GM18873 (cell line): ENCODE measurements at regions not wholly inside any gene's neighbourhood (a gene's known extent, or its start where the extent isn't known, plus 50 kb on each side); places are given as distances from the start of the nearest gene placed in this dataset.
"Not testable (repeated sequence)": the region's sequence is repeated elsewhere in the genome, so short reads cannot be mapped to it uniquely, and the experiment has no call there.

Source experiments
- ATAC-seq: cut with Tn5 transposase; IDR thresholded peaks from one replicate; pipeline ENCODE4 v1.9.1; 2021; ENCODE audit warnings: mild to moderate bottlenecking, moderate library complexity, moderate number of reproducible peaks; ENCODE audit not compliant: unreplicated experiment, low FRiP score

DNA sequence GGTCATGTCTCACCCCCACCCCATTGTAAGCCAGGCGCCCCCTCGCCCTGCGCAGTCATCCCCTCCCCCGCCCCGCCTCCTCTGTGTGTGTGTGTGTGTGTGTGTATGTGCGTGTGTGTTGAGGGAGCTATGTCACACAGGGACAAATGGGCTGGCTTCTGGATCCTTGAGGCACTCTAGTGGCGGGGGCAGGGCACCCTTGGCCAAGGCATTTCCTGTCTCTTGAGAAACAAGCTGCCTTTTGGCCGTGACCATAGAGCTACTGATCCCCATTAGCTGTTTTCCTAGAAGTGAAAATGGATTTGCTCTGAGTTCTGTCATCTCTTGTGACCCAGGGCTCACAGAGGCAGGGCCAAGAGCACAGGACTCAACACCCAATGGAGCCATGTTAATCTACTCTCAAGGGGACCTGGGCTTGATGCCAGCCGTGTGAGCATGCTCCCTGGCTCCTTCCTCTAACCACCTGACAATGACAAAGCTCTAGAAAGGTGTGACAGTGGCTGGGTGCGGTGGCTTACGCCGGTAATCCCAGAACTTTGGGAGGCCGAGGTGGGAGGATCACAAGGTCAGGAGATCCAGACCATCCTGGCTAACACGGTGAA is 162.5 kb upstream of the BCOR start:
- no peak for ATAC-seq

DNA sequence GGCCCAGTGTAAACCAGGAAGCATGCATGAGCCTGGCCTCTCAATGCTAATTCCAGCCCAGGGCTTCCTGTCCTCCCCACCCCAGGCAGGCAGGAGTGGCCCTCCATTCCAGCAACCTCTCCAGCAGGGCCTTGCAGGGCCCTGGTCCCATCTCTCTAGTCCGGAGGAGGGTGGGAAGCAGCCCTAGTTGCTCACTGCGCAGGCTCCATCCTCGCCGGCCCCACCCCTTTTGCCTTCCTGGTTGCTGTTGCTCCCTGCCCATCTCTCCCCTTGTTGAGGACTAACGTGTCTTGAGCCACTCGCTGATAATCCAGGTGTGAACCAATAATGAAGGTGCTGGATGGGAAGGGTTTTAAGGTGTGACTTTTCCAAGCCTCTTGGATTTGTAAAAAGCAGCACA is 161.2 kb upstream of the BCOR start:
- ATAC-seq = no peak

DNA sequence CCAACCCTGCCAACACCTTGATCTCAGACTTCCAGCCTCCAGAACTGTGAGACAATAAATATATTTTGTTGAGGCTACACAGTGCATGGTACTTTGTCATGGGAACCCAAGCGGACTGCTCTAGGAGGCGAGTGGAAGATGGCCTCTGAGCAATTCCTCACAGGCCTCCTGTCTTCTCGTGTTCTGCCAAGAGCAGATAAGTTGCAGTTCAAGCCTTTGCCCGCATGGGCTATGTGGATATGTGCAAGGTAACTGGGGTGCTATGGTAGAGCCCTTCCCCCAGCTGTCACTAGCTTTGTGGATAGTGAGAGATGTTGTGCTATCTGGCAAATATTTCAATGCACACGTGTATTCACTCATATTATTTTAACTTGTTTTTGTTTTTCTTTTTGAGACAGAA is 156.0 kb upstream of the BCOR start:
- ATAC-seq = no peak

DNA sequence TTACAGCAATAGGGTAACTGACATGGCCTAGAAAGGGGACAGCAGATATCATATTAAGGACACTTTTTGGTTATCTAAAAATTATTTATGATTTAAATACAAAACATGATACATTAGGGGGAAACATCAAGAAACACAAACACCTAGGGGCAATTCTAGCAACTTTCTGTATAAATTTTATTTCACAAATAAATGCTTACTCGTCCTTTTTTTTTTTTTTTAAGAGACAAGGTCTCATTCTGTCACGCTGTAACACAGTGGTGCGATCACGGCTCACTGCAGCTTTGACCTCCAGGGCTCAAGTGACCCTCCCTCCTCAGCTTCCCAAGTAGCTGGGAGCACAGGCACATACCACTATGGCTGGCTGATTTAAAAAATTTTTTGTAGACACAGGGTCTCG is 151.8 kb upstream of the BCOR start:
- no peak for ATAC-seq

DNA sequence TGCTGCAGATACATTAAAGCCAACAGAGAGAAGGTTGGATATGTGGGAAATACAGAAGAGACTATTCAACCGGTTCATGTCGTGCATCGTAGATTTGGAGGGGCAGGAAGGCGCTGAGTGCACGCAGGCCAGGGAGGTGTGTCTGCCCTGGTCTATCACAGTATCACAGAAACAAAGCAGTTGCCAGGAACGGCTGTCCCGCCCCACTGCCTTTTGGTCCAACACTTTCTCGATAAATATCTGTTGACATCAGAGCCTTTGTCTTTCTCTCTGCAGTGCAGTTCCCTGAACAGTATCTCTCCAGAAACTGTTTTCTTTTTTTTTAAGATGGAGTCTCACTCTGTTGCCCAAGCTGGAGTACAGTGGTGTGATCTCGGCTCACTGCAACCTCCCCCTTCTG is 151.1 kb upstream of the BCOR start:
- no peak for ATAC-seq

DNA sequence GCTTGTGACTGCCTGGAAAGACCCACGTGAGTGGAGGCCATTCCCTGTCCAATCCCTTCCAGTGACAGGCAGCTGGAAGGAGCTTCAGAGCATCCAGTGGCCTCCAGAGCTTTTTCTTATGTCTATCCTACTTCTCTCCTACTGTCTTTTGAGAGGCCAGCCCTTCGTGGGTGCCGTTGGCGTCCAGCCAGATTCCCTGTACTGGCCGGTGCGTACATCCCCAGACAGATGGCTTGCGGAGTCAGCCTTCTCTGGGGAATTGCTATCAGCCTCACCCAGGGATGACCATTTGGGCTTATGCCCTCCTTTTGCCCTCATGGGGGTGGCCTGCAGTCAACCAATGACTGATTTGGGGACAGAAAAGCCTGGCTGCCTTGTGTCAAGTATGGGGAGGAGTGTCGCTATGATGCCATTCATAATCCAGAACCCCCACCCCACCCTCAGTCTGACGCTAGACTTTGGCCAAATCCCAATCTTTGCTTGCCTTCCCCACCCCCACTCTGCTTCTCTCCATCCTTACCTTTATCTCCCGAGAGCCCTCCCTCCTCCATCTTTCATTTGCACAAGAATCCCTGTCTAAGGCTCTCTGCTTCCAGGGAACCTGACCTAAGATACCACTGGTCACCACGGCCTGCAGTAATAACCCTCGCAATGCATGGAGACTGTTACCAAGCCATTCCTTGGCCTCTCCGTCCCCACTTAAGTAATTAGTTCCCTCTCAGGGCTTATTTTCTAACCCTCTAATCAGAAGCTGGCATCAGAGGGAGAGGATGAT is 150.3 kb upstream of the BCOR start:
- ATAC-seq = no peak

DNA sequence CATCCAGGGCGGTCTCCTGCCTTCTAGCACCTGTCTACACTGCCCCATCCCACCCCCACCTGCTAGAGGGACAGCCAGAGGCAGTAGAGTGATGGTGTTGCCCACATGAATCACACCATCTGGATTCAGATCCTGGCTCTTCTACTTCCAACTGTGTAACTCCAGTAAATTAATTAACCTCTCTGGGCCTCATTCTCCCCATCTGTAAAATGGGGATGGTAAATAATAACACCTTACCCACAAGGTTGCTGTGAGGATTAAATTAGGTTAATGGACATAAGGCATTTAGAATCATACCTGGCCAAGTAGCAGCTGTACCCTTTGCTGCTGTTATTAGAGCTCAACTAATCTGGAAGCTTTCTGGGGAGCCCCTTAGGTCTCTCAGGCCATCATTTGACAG is 149.6 kb upstream of the BCOR start:
- ATAC-seq = no peak

DNA sequence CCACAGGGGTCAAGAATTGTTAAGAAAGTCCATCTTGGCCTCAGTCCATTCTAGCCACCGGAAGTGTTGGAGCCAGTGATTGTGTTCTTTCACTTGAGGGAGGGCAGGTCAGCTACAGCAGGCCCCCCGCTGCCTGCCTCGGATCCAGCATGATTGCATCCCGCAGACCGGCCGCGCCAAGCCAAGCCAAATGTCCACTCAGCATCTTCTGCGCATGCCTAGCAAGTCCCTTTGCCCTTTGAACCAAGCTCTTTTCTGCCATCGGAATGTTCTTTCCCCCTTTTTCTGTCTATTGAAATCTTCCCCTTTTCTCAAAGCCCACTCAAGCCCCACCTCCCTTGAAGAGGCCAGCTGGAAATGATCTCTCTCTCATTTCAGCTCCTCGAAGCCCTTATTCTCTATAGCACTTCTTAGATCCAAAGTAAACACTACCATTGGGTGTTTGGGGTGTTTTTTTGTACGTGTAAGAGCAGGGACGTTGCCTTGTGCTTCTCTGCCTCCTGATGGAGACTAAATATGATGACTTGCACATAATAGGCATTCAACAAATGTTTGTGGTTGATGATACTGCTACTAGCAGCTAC is 147.8 kb upstream of the BCOR start:
- no peak for ATAC-seq

DNA sequence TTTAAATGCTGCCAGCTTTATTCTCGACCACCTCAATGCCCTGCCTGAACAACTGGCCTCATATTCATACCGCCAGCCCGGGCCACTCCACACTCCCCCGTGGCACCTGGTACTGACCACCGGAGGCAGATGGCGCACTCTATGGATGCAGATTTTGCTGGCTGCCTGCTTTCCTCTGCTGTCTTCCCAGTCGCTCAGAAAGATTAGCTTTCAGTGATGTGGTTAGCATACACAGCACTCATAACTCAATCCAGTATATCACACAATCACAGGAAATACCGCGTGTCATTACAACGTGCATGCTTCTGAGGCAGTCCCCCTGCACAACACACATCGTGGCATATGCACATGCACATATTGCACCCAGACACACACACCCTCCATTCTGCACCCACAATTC is 147.2 kb upstream of the BCOR start:
- no peak for ATAC-seq

DNA sequence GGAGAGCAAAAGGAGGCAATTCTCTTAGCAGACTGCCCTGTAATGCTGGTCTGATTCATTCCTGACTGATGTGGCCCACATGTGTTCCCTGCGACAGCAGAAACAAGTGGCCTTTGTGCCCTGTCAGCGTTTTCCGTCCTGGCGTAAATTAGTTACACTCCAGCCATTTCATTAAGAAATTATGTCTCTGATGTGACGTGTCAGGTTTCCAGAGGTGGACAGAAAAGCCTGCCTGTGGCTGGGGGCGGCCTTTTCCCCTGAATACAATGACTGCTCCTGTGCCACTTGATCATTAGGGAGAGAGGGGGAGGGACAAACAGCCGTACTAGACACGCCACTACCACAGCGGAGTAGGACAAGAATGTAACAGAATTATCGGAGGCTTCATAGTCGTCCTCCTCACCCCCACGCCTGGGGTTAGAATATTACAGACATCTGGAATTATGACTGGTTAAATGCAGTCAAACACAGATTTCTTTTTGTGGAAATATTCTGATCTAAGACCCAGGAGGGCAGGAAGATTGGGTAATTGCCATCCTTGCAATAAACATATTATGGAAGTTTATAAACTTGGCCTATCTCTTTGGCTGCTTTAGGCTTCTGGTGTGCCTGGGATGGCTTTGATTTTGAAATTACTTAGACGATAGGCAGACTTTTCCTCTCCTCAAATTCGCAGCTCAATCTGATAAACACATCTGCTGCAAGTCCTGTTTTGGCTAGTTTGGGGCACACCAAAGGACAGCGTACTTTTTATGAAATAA is 146.2 kb upstream of the BCOR start:
- ATAC-seq = no peak

DNA sequence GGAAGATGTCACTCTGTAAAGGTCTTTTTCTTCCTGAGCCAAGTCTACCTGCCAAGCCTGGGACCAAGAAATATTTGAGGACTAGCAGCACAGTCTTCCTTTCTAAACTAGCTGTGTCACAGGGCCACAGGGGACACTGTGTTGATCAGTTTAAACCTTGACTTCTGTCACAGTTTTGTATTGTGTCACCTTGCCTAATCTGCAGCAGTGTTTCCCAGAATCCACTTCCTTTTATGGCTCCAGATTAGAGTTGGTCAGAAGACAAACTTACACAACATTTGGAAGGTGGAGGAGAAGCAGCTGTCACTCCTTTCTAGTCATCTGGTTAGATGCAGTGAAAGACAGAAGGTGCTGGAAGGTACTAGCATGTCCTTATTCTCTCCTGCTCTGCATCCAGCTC is 143.1 kb upstream of the BCOR start:
- ATAC-seq = no peak

DNA sequence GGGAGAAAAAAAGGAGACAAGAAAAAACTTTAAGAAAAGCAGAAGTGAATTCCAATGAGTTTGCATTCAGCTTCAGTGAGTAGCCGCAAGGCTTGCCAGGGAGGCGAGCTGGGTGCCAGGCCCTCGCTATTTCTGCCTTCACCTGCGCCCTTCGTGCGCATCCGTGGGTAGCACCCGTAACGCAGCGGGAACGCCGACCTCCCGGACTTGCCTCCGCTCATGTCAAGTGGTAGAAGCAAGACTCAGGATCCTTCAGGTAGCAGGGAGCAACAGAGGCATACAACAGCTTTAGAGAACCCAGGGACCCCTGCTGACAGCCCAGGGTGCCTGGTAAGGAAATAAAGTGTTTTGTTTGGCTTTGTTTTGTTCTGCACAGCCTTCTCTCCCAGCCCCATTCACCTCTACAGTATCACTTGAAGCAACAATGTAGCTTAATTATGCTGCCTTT is 140.0 kb upstream of the BCOR start:
- no peak for ATAC-seq

DNA sequence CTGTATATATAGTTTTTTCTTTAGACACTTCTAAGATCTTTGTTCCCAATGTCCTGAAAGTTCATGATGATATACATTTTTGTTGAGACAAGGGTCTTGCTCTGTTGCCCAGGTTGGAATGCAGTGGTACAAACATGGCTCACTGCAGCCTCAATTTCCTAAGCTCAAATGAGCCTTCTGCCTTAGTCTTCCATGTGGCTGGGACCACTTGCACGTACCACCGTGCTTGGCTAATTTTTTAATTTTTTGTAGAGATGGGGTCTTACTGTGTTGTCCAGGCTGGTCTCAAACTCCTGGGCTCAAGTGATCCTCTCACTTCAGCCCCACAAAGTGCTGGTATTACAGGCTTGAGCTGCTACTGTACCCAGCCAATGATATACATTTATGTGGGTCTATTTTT is 132.9 kb upstream of the BCOR start:
- no peak for ATAC-seq

DNA sequence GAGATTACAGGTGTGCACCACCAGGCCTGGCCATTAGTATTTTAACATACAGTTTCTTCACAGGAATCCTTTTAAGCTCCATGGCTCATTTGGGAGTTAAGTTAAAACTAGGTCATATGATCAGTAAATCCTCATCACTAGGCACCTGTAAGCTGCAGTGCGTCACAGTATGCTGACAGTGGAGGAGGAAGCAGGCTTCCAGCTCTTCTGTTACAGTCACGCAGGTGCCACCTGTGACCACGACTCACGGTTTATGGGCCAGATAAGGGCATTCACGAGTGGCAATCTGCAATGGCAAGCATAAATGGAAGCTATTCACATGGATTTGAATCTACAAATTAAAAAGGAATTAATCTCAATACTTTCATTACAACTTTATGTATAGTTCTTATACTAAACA is 129.4 kb upstream of the BCOR start:
- ATAC-seq = no peak

DNA sequence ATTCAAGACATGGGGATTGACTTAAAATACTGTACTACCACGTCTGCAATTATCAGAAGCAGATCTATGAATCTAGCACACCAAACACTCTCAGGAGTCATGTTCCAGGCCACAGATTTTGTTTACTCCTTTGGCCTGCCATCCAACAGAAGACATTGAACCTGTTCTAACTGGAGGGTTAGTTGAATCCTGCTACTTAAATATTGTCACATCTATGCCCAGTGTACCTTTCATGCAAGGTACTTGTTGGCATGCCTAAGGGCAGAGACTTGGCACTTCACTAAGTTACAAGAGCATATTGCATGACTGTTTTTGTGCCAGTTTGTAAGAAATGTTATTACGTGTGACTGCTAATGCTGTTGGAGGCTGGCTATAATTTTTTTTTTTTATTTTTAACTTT is 126.9 kb upstream of the BCOR start:
- ATAC-seq = no peak

DNA sequence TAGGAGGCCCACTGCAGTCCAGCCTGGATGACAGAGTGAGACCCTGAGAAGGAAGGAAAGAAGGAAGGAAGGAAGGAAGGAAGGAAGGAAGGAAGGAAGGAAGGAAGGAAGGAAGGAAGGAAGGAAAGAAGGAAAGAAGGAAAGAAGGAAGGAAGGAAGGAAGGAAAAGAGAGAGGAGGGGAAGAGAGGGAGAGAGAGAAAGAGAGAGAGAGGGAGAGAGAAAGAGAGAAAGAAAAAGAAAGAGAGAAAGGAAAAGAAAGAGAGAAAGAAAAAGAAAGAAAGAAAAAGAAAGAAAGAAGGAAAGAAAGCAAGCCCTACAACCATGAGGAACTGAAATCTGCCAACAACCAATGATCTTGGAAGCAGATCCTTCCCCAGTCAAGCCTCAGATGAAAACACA is 124.9 kb upstream of the BCOR start:
- not testable (repeated sequence) for ATAC-seq

DNA sequence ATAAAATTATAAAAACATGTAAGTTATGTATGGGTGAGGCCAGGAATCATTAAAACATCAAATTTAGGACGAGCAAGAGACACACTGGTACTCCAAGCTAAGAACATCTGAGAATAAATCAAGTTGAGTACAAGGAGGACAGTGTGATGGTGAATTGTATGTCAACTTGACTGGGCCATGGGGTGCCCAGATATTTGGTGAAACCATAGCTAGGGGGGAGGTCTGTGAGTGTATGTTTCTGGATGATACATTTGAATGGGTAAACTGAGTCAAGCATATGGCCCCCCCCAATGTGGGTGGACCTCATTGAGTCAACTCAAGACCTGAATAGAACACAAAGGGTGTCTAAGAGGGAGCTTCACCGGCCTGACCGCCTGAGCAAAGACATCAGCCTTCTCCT is 115.3 kb upstream of the BCOR start:
- ATAC-seq = no peak

DNA sequence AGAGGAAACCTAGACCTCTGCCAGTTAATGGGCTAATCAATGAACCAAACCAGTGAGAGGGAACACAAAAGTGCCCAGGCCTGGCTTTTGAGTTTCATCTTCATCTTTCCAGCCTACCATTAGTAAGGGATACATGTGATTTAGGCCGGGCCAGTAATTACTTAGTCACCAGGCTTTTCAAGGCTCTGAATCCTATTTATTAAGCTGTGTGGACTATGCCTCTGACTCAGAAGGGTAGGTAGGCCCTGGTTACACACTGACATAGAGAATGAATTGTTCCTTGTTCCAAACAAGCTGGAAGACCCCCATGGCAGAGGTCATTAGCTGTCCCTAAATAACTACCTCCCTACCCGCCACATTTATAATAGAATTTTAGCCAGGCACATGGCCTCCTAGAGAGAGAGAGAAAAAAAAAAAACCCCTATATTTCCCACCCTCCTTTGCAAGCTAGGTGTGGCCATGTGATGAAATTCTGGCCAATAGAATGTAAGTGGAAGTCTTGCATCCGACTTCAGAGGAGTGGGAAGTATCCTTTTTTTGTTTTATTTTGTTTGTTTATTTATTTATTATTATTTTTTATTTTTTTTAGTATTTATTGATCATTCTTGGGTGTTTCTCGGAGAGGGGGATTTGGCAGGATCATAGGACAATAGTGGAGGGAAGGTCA is 112.3 kb upstream of the BCOR start:
- no peak for ATAC-seq

DNA sequence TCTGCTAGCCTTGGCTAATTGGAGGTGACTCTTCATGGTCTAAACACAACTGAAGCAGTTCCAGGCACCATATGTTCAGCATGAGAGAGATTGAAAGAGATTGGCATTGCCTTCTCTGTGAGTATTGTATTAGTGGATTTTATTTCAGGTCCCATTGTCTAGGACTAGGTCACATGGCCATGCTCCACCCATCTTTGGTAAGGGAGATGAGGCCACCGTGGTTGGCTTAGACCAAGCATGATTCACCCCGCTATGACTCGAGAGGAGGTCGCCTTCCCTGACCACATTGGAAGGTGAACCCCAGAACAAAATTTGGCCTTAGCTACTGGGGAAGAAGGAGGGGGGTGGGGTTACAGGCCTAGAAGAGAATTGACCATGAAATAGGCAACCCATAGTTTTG is 109.9 kb upstream of the BCOR start:
- no peak for ATAC-seq

DNA sequence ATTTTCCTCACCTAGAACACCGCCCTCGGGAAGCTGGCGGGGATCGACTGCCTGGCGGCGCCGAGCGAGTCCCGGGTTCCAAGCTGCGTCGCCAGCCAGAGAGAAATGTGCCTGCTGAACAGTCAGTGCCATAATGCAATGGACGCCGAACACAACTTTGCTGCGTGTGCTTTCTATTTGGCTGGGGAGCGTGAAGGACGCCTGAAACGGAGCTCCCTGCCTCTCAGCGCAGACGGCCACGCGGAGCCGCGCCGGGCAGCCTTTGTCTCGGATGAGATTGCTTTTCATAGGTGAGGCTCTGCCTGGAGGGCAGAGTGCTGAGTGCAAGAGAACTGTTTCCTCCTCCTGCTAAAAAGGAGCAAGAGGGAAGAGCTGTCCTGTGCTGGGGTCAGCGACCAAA is 107.7 kb upstream of the BCOR start:
- no peak for ATAC-seq

DNA sequence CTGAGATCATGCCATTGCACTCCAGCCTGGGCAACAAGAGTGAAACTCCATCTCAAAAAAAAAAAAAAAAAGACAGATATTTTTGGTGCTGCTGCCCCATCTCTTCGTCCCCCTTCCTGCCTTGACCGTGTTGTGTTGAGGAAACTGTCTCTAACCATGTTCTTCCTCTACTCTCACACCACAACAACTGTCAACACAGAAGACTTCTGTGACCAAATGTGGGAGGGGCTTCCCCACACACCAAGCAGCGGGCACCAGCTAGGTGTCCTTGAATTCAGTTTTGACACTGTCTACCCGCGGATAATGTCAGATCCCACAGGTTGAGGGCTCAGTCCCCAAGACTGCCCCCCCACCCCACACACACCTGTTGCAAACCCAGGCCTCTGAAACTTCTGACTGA is 104.7 kb upstream of the BCOR start:
- no peak for ATAC-seq
